PC-9 (cell line): ENCODE measurements at regions not wholly inside any gene's neighbourhood (a gene's known extent, or its start where the extent isn't known, plus 50 kb on each side); places are given as distances from the start of the nearest gene placed in this dataset.

ENCODE experiments used
- EZH2 ChIP-seq: fragments of 200-600 bp; sonication (generic); IDR thresholded peaks from 2 replicates; pipeline ENCODE4 v1.8.0; 2017; ENCODE audit warnings: antibody characterized with exemption, low read depth
- TF ChIP-seq, protein P1 (sequence below): fragments of 200-600 bp; sonication (generic); conservative IDR thresholded peaks from 2 replicates; pipeline ENCODE4 v1.6.1; 2017; ENCODE audit warnings: mixed run types, antibody characterized with exemption, mild to moderate bottlenecking, moderate library complexity

DNA sequence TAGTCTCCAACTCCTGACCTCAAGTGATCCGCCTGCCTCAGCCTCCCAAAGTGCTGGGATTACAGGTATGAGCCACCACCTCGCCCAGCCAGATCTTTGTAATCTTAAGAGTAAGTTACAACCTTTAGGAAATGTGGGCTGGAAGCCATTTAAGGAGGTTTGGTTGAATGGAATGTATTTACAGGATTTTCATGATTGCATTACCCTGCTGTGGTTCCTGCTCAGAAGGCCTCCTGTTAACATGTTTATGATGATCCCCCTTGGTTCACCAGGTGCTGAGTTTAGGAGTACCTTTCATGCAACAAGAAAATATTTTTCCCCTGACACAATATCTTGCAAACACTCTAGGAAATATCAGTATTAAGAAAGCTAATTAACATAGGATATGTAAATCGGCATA is 187.4 kb upstream of the SH3BP4 start:
- TF ChIP-seq, protein P1, sequence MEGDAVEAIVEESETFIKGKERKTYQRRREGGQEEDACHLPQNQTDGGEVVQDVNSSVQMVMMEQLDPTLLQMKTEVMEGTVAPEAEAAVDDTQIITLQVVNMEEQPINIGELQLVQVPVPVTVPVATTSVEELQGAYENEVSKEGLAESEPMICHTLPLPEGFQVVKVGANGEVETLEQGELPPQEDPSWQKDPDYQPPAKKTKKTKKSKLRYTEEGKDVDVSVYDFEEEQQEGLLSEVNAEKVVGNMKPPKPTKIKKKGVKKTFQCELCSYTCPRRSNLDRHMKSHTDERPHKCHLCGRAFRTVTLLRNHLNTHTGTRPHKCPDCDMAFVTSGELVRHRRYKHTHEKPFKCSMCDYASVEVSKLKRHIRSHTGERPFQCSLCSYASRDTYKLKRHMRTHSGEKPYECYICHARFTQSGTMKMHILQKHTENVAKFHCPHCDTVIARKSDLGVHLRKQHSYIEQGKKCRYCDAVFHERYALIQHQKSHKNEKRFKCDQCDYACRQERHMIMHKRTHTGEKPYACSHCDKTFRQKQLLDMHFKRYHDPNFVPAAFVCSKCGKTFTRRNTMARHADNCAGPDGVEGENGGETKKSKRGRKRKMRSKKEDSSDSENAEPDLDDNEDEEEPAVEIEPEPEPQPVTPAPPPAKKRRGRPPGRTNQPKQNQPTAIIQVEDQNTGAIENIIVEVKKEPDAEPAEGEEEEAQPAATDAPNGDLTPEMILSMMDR = no peak
- no peak for TF ChIP-seq EZH2
